Central memory CD4-positive, alpha-beta T cell (primary cell): ENCODE measurements at regions not wholly inside any gene's neighbourhood (a gene's known extent, or its start where the extent isn't known, plus 50 kb on each side); places are given as distances from the start of the nearest gene placed in this dataset.
"Not testable (repeated sequence)": the region's sequence is repeated elsewhere in the genome, so short reads cannot be mapped to it uniquely, and the experiment has no call there.

Experiments used
- DNase-seq: peaks from one replicate; pipeline ENCODE4 v3.0.0; 2022

- DNase-seq = no peak
Measured at GRCh38 chr4:174183259-174183658, 100.2 kb downstream of the FBXO8 start.

DNA sequence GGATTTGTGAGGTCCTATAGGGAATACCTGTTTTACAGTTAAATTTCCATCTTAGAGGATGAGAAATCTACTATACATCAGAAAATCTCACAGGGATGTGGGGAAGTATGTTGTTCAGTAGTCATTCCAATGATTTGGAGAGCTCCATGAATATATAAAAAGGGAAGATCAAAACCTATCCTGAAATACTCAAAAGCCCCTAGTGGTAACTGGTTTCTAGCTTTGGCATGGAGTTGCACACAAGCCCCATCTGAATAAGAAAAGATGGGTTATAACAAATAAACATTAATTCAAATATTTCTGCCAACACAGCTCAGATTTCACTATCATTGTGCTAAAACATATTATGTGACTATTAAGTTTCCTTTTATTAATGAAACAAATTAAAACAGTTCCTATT lies 101.6 kb downstream of the FBXO8 start:
- no peak for DNase-seq

- DNase-seq = no peak
Measured at GRCh38 chr4:174177536-174177935, 105.9 kb downstream of the FBXO8 start.

DNA sequence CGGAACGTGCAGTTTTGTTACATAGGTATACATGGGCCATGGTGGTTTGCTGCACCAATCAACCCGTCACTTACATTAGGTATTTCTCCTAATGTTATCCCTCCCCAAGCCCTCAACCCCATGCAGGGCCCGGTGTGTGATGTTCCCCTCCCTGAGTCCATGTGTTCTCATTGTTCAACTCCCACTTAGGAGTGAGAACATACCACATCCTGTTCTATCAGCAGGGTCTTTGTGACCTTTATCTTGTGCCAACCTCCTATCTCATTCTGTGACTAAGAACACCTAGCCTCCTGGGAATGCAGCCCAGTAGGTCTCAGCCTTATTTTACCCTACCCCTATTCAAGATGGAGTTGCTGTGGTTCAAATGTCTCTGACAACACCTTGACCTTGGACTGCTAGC lies 107.6 kb downstream of the FBXO8 start:
- not testable (repeated sequence) for DNase-seq

DNA sequence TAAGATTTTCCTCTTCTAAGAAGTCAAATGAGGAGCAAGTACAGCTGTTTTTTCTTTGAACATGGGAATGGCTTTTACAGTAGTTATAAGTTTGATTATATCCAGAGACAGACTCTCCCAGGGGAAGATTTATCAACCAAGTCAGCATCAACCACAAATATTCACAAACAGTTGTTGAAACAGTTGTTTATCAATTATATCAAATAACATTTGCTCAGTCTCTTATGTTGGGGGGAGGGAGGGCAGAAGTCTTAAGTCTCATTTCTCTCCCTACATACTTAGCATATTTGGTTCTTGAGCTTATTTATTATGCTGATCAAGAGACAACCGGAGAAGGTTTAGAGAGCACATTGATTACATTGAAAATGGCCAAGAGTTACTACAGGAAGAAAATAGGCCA lies 110.1 kb downstream of the FBXO8 start:
- no peak for DNase-seq

GRCh38 chr4:174172274-174172673 lies 111.2 kb downstream of the FBXO8 start:
- DNase-seq = no peak

GRCh38 chr4:174170906-174171305 lies 112.6 kb downstream of the FBXO8 start:
- DNase-seq = no peak

DNA sequence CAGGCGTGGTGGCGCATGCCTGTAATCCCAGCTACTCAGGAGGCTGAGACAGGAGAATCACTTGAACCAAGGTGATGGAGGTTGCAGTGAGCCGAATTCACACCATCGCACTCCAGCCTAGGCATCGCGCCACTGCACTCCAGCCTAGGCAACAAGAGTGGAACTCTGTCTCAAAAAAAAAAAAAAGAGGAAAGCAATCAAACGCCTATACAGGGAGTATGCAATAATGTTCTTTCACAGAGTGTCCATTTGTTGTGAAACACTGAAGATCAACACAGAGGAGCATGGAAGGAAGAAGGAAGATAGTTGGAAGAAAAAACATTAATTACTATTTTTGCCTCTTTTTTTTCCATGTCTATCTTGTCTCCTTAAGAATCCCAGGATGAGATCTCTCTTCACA lies 113.4 kb downstream of the FBXO8 start:
- DNase-seq = no peak

DNA sequence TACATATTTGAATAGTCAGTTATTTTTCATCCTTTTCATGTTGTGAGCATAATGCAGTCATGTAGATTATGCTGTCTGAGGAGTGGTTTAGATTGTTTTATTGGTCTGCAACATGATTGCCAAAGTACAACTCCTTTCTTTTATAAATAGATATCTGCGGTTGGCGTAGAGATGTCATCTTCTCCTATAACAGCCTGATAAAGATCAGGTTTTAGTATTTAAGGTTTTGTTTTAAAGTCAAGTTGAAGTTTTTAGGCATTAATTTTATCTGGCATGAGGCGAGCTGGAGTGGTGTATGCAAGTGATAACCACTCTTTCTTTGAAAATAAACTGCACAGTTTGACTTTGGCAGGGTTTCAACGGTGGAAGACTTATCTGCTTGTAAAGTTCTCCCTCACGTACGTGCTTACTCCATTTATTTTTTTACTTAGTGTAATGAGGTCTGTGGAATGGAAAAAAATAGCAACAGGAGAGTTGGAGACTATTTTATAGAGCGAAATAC lies 126.3 kb downstream of the FBXO8 start:
- DNase-seq = no peak

- no peak for DNase-seq
Measured at GRCh38 chr4:174156239-174156826, 127.1 kb downstream of the FBXO8 start.

DNA sequence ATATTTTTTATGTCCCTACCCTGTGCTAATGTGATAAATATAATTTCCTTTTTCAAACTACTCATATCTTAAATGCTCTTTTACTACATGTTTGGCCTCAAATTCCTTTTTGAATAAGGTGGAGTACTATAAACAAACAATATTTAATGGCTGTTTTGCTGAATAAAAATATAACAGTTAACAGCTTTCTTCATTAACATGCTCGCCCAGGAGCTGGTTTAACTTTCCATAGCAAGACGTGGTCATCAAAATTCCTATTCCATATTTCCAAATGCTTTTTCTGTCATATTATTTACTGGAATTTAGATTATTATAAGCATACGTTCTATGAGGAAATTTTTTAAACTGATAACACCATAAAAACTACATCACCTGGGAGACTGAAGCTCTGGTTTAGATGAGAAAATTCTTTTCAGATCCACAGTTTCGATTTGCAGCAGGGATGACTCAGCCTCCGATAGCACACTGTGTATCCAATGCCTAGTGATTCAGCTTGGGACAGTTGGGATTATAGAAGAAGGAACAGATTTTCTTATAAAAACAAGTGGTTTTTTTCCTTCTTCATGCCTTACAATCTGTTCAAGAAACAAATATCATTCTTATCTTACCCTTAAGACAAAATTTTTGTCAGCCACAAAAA lies 129.1 kb downstream of the FBXO8 start:
- DNase-seq = no peak

DNA sequence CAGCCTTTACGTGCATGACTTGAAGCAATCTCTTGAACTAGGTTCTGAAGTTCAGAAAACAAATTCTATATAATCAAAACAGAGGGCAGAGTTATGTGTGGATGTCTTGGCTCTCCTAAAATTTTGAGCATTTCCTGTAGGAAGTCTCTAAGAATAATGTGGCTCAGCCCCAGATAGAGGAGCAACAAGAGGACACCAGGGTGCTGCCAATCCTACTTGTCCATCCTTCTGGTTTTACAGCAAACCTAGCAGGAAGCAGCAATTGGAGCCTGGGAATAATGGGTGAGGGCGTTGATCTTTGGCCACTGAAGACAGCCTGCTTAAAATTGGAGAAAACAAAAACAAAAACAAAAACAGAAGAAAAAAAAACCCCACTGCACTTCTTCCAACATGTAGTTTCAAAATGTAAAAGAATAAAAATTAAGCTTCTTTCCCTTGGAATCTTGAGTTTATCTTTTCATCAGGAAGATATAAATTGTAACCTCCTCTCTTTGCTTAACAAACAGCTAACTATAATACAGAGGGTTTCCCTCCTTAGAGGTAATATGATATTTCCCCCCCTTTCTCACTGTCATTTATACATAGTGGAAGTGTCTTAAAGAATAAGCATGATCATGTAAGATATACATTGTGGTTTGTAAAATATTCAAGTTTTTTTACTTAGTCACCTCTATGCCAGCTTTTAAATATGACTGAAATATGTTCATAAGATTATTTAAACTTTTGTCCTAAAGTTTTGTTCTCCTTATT lies 130.6 kb downstream of the FBXO8 start:
- no peak for DNase-seq

DNA sequence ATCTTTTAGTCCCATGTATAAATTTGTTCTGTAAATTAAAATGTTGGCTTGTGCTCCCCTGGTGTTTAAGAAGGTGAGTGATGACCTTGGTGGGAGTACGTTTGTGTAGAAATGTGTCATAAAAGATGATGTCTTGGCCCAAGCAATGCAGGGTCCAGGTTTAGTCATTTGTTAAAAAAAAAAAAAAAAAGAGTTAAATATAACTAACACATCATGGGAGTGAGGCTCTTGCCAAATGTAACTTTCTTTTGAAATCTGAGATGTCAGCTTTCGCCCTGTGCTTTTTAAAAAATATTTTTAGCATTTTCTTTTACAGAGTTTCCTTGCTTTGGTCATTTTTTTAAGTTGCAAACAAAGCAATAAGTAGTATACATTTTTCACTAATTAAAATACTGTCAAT lies 135.6 kb downstream of the FBXO8 start:
- DNase-seq = no peak

DNA sequence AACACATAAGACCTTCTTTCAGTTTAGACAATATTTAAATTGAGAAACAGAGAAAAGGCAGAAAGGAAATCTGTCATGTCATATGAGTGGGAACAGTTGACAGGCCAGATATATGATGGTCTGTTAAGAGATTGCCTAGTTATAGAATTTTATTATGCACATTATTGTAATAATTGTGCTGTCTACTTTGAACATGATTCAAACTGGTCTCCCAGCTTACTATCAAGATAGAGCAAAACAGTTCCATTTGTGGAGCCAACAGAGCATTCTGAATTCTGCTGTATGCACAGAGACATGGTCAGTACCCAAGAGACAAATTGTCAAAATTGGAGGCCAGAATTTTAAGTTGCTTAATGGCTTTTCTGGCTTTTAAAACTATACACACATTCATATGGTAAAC lies 139.4 kb downstream of the FBXO8 start:
- DNase-seq = no peak

GRCh38 chr4:174141876-174142275 lies 141.6 kb downstream of the FBXO8 start:
- DNase-seq = no peak

DNA sequence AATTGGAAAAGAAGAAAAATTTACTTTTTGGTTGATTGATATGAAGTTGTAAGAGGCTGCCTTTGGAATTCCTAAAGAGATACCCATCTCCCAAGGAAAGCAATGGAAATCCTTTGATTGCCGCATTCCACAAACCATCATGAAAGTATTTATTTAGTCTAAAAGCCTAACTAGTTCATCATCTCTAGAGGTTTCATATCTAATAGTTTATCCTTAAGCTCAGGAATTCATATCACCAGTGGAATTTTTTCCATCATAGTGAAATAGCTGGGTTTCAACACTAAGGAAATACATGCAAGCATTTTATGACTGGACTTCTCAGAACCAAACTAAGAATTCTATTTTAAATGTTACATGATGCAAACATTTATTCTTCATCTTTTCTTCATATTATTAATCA lies 144.9 kb downstream of the FBXO8 start:
- no peak for DNase-seq

DNA sequence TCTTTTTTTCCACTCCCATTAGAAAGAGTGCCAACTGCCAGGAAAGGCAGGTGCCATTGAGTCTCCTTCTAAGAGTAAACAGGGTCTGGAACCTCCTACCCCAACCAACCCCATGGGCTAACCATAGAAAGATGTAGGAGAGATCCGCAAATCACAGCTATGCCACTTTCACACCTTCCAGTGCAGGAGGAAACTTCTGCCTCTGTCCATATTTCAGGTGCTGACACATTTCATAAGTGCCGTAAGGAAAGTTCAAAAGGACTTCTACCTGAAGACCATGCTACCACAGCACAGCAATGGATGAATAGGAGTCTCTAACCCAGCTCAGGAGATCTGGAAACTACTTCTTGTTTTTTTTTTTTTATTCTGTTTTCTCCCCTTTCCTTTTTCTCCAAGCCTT lies 145.8 kb downstream of the FBXO8 start:
- DNase-seq = no peak

GRCh38 chr4:174135936-174136406 lies 147.5 kb downstream of the FBXO8 start:
- no peak for DNase-seq

DNA sequence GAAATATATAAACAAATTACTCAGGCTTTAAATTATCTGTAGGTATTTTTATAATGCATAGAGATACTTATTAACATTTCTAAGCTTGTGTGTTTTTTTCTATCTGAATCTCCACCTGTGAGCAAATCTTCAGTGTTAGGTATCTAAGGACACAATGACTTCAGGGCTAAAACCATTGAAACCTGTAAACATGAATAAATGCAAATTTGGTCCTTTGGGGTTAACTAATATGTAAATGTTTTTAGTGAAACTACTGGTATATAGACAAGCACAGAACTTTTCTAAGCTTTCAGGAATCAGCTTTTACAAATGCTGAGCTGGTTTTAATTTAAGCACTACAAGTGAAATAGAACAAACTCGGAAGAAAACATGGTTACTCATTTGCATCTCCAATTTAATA lies 147.9 kb downstream of the FBXO8 start:
- no peak for DNase-seq

DNA sequence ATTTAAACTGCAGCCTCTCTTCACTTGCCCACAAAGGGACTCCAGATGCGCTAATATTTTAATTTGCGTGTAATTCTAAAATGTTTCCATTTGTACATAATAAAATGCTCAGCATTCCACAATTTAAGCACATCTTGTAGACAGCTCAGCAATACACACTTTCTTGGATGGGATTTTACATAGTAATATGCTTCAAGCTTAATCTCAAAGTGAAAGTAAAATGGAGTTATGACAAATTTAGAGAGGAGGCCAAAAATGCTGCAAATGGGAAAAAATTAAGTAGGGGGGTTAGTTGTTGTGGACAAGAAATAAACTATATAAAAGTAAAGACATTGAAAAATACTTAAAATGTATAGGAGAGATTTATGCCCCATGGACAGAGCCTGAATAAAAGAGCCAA lies 149.1 kb downstream of the FBXO8 start:
- no peak for DNase-seq

DNA sequence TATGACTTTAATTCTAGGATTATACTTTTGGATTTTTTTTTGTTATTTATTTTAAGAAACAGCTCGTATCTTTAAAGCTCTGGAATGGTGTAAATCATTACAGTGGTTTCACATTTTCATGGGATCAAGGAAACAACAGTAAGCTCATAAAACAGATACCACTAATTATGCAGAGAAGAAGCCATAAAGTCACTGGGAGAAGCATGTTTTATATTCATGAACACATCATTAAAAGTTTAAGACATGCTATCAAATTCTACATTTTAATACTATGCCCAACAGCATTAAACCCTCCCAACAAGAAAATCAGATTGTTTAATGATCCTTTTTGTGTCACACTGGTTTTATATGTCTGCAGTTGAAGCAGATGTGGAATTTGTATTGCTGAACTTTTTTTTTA lies 149.9 kb downstream of the FBXO8 start:
- no peak for DNase-seq

- DNase-seq = no peak
Measured at GRCh38 chr4:174131901-174132300, 151.6 kb downstream of the FBXO8 start.

DNA sequence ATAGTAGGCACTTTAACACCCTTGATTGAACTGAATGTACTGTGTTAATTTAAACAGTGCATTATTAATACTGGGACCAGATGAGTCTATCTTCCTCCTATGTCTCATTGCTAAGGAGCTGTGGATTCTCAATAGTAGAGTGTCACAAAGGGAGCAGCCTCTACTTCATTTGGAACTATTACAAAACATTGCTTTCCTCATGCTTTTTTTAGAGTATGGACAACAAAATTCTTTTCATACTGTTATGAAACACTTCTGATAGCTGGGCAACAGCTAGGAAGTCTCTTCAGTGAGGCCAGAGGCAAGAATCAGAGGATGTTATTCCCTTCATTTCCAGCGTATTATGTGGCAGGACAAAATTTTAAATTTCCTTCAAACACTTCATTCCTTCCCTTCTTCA lies 160.8 kb downstream of the FBXO8 start:
- no peak for DNase-seq
